K562 (cell line): ENCODE measurements at regions not wholly inside any gene's neighbourhood (a gene's known extent, or its start where the extent isn't known, plus 50 kb on each side); places are given as distances from the start of the nearest gene placed in this dataset.

ENCODE experiments used
- E4F1 ChIP-seq: fragments of 250-450 bp; sonication (Bioruptor Pico); IDR thresholded peaks from 2 replicates; pipeline ENCODE4 v1.5.0; 2021; ENCODE audit warnings: mild to moderate bottlenecking, borderline replicate concordance
- MITF ChIP-seq: IDR thresholded peaks from 2 replicates; pipeline ENCODE4 v1.6.1; 2014; ENCODE audit warnings: antibody characterized with exemption
- MXI1 ChIP-seq: IDR thresholded peaks from 2 replicates; pipeline ENCODE4 v1.6.1; 2011; ENCODE audit warnings: low read depth, mild to moderate bottlenecking, improper control_type of control experiment, low read length
- MYC ChIP-seq, 2 experiments: fragments of 250-450 bp in 1 of 2; sonication (Bioruptor Pico) in 1 of 2; IDR thresholded peaks; 2 replicates each; pipeline versions ENCODE4 v1.5.1 to v1.6.1; 2012 to 2021; ENCODE audit warnings: low read depth in 2 of 2, borderline replicate concordance in 1 of 2, improper control_type of control experiment in 1 of 2, low read length in 1 of 2, mild to moderate bottlenecking in 1 of 2, moderate library complexity in 1 of 2
- SIN3B ChIP-seq: fragments of 450-650 bp; IDR thresholded peaks from 2 replicates; pipeline ENCODE4 v1.6.1; 2017; ENCODE audit warnings: low read depth, mild to moderate bottlenecking, moderate library complexity
- SMARCA5 ChIP-seq: fragments of 450-650 bp; IDR thresholded peaks from 2 replicates; pipeline ENCODE4 v1.6.1; 2016
- SNAPC5 ChIP-seq: fragments of 250-450 bp; sonication (Bioruptor Pico); IDR thresholded peaks from 2 replicates; pipeline ENCODE4 v1.8.0; 2021; ENCODE audit warnings: moderate library complexity, mild to moderate bottlenecking, inconsistent platforms
- U2AF2 ChIP-seq: fragments of 200-400 bp; formaldehyde crosslinking; optimal IDR thresholded peaks from 2 replicates; pipeline ENCODE3; 2017; ENCODE audit warnings: low read depth, mild to moderate bottlenecking, low read length
- ZBTB7A ChIP-seq: IDR thresholded peaks from 2 replicates; pipeline ENCODE4 v1.6.1; 2011; ENCODE audit warnings: low read depth, mild to moderate bottlenecking, low read length, moderate library complexity, borderline replicate concordance; ENCODE audit not compliant: control insufficient read depth
- ZNF174 ChIP-seq: fragments of 250-450 bp; sonication (Bioruptor Pico); IDR thresholded peaks from 2 replicates; pipeline ENCODE4 v1.4.0; 2020; ENCODE audit warnings: mild to moderate bottlenecking
- ZNF764 ChIP-seq: fragments of 250-450 bp; sonication (Bioruptor Pico); IDR thresholded peaks from 2 replicates; pipeline ENCODE4 v1.4.0; 2020; ENCODE audit warnings: low read depth, mild to moderate bottlenecking, moderate library complexity
- TF ChIP-seq, protein P1 (sequence below): fragments of 450-650 bp; IDR thresholded peaks from 2 replicates; pipeline ENCODE4 v1.6.1; 2016; ENCODE audit warnings: missing biosample characterization, missing genetic modification characterization
- TF ChIP-seq, protein P2 (sequence below): sonication (generic); formaldehyde crosslinking; IDR thresholded peaks from 2 replicates; pipeline ENCODE4 v1.8.1; 2023; ENCODE audit warnings: mild to moderate bottlenecking, missing genetic modification reagents
- TF ChIP-seq, protein P3 (sequence below), 2 experiments: IDR thresholded peaks; 2 replicates each; pipeline ENCODE4 v1.6.1; 2011; ENCODE audit warnings: borderline replicate concordance in 1 of 2, control low read depth in 1 of 2, low read depth in 1 of 2, low read length in 1 of 2, mild to moderate bottlenecking in 1 of 2, mixed read lengths in 1 of 2, moderate library complexity in 1 of 2; ENCODE audit not compliant: insufficient read depth in 1 of 2, insufficient read length in 1 of 2, poor library complexity in 1 of 2, severe bottlenecking in 1 of 2; ENCODE audit errors: extremely low read depth in 1 of 2

DNA sequence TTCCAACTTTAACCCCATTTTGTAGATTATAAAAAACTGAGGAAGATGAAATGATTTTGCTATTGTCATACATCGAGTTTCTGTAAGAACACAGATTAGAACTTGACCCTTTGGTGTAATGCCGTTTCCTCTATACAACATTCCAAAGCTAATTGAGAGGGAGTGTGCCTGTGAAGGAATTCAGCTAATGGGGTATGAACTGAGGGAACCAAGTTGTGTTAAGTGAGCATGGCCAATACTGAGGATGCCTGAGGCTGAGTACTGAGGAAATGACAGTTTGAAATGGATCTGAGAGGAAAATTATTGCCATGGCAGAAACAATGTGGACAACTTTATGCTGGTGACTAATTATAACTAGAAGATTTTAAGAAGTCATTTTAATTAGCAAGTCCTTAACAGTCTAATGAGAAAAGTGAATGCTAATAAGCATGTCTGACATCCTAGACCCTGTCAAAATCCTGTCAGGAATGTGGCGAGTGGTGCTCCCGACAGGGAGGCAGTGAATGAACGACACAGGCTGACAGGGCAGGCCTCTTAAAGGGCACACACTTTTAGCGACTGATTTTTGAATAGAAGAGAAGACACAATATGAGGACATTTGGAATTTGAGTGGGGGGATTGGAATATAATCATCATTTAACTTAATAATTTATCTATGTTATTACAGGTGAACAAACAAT lies 262.5 kb downstream of the HLX start (continued):
- TF ChIP-seq MYC (IDR thresholded peaks at IDR 0.05; ENCODE audit: low read depth, low read length) (no peak), MYC (CRISPR knock-in tag; IDR thresholded peaks at IDR 0.05; ENCODE audit: borderline replicate concordance, low read depth) (no peak), MXI1 (no peak), ZBTB7A (no peak), MITF (no peak), SMARCA5 (no peak), ZNF174 (no peak), SNAPC5 (CRISPR knock-in tag) (no peak), E4F1 (CRISPR knock-in tag) (no peak), U2AF2 (no peak), SIN3B (no peak), ZNF764 (no peak)
- TF ChIP-seq, protein P1, sequence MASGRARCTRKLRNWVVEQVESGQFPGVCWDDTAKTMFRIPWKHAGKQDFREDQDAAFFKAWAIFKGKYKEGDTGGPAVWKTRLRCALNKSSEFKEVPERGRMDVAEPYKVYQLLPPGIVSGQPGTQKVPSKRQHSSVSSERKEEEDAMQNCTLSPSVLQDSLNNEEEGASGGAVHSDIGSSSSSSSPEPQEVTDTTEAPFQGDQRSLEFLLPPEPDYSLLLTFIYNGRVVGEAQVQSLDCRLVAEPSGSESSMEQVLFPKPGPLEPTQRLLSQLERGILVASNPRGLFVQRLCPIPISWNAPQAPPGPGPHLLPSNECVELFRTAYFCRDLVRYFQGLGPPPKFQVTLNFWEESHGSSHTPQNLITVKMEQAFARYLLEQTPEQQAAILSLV (tag) = no peak
- TF ChIP-seq, protein P2, sequence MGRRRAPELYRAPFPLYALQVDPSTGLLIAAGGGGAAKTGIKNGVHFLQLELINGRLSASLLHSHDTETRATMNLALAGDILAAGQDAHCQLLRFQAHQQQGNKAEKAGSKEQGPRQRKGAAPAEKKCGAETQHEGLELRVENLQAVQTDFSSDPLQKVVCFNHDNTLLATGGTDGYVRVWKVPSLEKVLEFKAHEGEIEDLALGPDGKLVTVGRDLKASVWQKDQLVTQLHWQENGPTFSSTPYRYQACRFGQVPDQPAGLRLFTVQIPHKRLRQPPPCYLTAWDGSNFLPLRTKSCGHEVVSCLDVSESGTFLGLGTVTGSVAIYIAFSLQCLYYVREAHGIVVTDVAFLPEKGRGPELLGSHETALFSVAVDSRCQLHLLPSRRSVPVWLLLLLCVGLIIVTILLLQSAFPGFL (CRISPR knock-in tag) = no peak
- TF ChIP-seq, protein P3, sequence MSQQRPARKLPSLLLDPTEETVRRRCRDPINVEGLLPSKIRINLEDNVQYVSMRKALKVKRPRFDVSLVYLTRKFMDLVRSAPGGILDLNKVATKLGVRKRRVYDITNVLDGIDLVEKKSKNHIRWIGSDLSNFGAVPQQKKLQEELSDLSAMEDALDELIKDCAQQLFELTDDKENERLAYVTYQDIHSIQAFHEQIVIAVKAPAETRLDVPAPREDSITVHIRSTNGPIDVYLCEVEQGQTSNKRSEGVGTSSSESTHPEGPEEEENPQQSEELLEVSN (IDR thresholded peaks at IDR 0.05; ENCODE audit: borderline replicate concordance in 1 of 2, extremely low read depth in 1 of 2, insufficient read depth in 1 of 2, insufficient read length in 1 of 2, low read depth in 1 of 2, low read length in 1 of 2, poor library complexity in 1 of 2, severe bottlenecking in 1 of 2) = no peak
